ENCODE measurements at regions not wholly inside any gene's neighbourhood (a gene's known extent, or its start where the extent isn't known, plus 50 kb on each side); places are given as distances from the start of the nearest gene placed in this dataset.

DNA sequence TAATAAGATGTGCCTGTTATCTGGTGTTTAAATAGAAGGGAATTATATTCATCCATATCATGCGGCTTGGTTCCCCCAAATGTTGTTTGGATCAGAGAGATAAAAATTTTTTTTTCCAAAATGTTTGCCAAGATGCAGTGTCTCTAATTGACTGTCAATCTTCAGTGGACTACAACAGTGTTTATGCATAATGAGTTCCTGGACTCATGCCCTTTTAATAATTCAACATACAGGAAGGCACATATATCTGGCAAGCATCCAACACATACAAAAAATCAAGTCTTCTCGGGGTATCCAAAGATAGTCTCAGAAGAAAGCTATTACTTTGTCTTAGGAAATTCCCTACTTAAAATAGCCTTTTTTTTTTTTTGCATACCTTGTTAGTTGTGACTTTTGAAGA, 1534.7 kb downstream of the EFNA5 start:
- Histone ChIP-seq H2BK12ac (ENCODE audit: insufficient read length, low read depth, low read length) (no peak overlapping the region), H2AK5ac (ENCODE audit: insufficient read length, low read length) (no peak overlapping the region), H4K8ac (replicated peaks; ENCODE audit: insufficient read length, low read depth, low read length) (no peak overlapping the region), H3K27me3 (ENCODE audit: insufficient read depth, low read length) (no peaks in the 10 kb centered on the region), H3K79me1 (ENCODE audit: insufficient read depth, low read depth, low read length, poor library complexity, severe bottlenecking) (no peaks in the 10 kb centered on the region), H2BK120ac (ENCODE audit: low read depth, low read length, poor library complexity, severe bottlenecking) (no peak overlapping the region), H4K91ac (ENCODE audit: insufficient read length, low read depth, low read length) (no peak overlapping the region), H3K56ac (ENCODE audit: insufficient read length, low read depth, low read length) (no peak overlapping the region), H3K79me2 (ENCODE audit: insufficient read depth, low read length) (no peaks in the 10 kb centered on the region), H3K23me2 (ENCODE audit: insufficient read length, low read depth, low read length, poor library complexity, severe bottlenecking) (no peaks in the 10 kb centered on the region), H4K5ac (ENCODE audit: insufficient read length, low read depth, low read length) (no peak overlapping the region), H2AFZ (ENCODE audit: low read length) (no peak overlapping the region), H3K18ac (ENCODE audit: insufficient read length, low read depth, low read length) (no peak overlapping the region), H3K4ac (ENCODE audit: low read depth, low read length) (no peak overlapping the region), H3K9me3 (ENCODE audit: control insufficient read depth, low read depth, low read length) (no peaks in the 10 kb centered on the region), H3K27ac (ENCODE audit: insufficient read length, low read depth, low read length) (no peak overlapping the region), H2BK20ac (ENCODE audit: low read depth, low read length, poor library complexity, severe bottlenecking) (no peak overlapping the region), H3K23ac (ENCODE audit: insufficient read length, low read depth, low read length) (no peak overlapping the region), H3K4me2 (ENCODE audit: insufficient read depth, insufficient read length, low read length) (no peak overlapping the region), H3K4me1 (ENCODE audit: insufficient read depth, low read length) (no peaks in the 10 kb centered on the region), H3K14ac (ENCODE audit: insufficient read depth, low read length) (no peak overlapping the region), H4K20me1 (ENCODE audit: control insufficient read depth, insufficient read depth, insufficient read length) (no peaks in the 10 kb centered on the region), H2BK15ac (ENCODE audit: low read depth, low read length) (no peak overlapping the region), H2BK5ac (ENCODE audit: insufficient read length, low read length) (no peak overlapping the region), H3K9ac (ENCODE audit: extremely low read depth, insufficient read length, low read length) (no peak overlapping the region), H3T11ph (ENCODE audit: low read length) (no peak overlapping the region)
- TF ChIP-seq, protein P1, sequence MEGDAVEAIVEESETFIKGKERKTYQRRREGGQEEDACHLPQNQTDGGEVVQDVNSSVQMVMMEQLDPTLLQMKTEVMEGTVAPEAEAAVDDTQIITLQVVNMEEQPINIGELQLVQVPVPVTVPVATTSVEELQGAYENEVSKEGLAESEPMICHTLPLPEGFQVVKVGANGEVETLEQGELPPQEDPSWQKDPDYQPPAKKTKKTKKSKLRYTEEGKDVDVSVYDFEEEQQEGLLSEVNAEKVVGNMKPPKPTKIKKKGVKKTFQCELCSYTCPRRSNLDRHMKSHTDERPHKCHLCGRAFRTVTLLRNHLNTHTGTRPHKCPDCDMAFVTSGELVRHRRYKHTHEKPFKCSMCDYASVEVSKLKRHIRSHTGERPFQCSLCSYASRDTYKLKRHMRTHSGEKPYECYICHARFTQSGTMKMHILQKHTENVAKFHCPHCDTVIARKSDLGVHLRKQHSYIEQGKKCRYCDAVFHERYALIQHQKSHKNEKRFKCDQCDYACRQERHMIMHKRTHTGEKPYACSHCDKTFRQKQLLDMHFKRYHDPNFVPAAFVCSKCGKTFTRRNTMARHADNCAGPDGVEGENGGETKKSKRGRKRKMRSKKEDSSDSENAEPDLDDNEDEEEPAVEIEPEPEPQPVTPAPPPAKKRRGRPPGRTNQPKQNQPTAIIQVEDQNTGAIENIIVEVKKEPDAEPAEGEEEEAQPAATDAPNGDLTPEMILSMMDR (conservative IDR thresholded peaks at IDR 0.05) = no peak
- H3K27me3 Mint-ChIP-seq (ENCODE audit: low read depth) = no peaks in the 10 kb centered on the region
- peaks cover 3 to 4% of the 10 kb centered on the region in 2 experiments; a peak in 1 of 4 replicates for H3K4me1 Mint-ChIP-seq
- DNase-seq = no peak
- H3K27ac Mint-ChIP-seq = no peak overlapping the region
- H3K36me3 Mint-ChIP-seq (ENCODE audit: insufficient read depth in 1 of 3, low read depth in 3 of 3) = no peaks in the 10 kb centered on the region
- no peak overlapping the region for H3K4me3 Mint-ChIP-seq
- WGBS (ENCODE audit: extremely low coverage, insufficient read length, low lambda C conversion rate) = no CpG with 5 or more reads among the region's 2 CpGs
- no peaks in the 10 kb centered on the region; a peak in 1 of 5 replicates for H3K9me3 Mint-ChIP-seq
